ENCODE measurements at regions not wholly inside any gene's neighbourhood (a gene's known extent, or its start where the extent isn't known, plus 50 kb on each side); places are given as distances from the start of the nearest gene placed in this dataset.

GRCh38 chr18:40272630-40273231 is 1682.3 kb upstream of the PIK3C3 start:
- Histone ChIP-seq H4K91ac (ENCODE audit: low read depth, low read length, poor library complexity) (no peak overlapping the region), H3K9me3 (replicated peaks in 1 of 2; ENCODE audit: control insufficient read depth in 2 of 2, insufficient read depth in 1 of 2, low read depth in 1 of 2, low read length in 2 of 2) (peaks cover 0 to 2% of the 10 kb centered on the region in 2 donors), H3K9ac (ENCODE audit: low read depth, low read length, poor library complexity) (no peak overlapping the region), H2BK15ac (ENCODE audit: low read length) (no peak overlapping the region), H3K4me3 (ENCODE audit: low read length in 2 of 2) (no peak overlapping the region), H2BK120ac (ENCODE audit: low read depth, low read length) (no peak overlapping the region), H2BK5ac (ENCODE audit: low read length) (no peak overlapping the region), H3K4ac (ENCODE audit: low read length) (no peak overlapping the region), H3K36me3 (replicated peaks in 1 of 2; ENCODE audit: control insufficient read depth in 2 of 2, insufficient read depth in 2 of 2, low read length in 2 of 2) (no peaks in the 10 kb centered on the region), H3K4me2 (ENCODE audit: insufficient read depth, low read length, poor library complexity, severe bottlenecking) (no peak overlapping the region), H3K27ac (replicated peaks; ENCODE audit: low read length) (no peak overlapping the region), H2AK5ac (ENCODE audit: low read depth, low read length) (no peak overlapping the region), H2AFZ (ENCODE audit: low read length) (no peak overlapping the region), H3K27me3 (ENCODE audit: control insufficient read depth in 3 of 3, insufficient read depth in 3 of 3, low read depth in 1 of 3, low read length in 3 of 3) (no peaks in the 10 kb centered on the region), H4K8ac (ENCODE audit: low read depth, low read length) (no peak overlapping the region), H3K79me1 (ENCODE audit: low read depth, low read length) (no peaks in the 10 kb centered on the region), H2BK12ac (ENCODE audit: low read length) (no peak overlapping the region), H3K18ac (ENCODE audit: low read length) (no peak overlapping the region), H3K4me1 (ENCODE audit: control insufficient read depth in 2 of 2, insufficient read depth in 1 of 2, low read depth in 1 of 2, low read length in 2 of 2) (peaks cover 0 to 14% of the 10 kb centered on the region in 2 donors), H3K23ac (ENCODE audit: low read depth, low read length, poor library complexity) (no peak overlapping the region), H3K14ac (ENCODE audit: low read length) (no peak overlapping the region)
- no CpG with 5 or more reads among the region's 4 CpGs for WGBS, 2 donors (ENCODE audit: extremely low coverage in 2 of 2, insufficient read length in 2 of 2, insufficient replicate concordance in 1 of 2)
- DNase-seq (ENCODE audit: low spot score), result no peak

GRCh38 chr18:40259115-40259835 is 1695.8 kb upstream of the PIK3C3 start:
- no peak overlapping the region for H3K14ac ChIP-seq (ENCODE audit: low read length)
- no peaks in the 10 kb centered on the region for H3K4me1 ChIP-seq (ENCODE audit: control insufficient read depth in 2 of 2, insufficient read depth in 1 of 2, low read depth in 1 of 2, low read length in 2 of 2)
- DNase-seq (ENCODE audit: low spot score), result no peak
- no peak overlapping the region for H3K9ac ChIP-seq (ENCODE audit: low read depth, low read length, poor library complexity)
- no peak overlapping the region for H2AK5ac ChIP-seq (ENCODE audit: low read depth, low read length)
- no peak overlapping the region for H3K4ac ChIP-seq (ENCODE audit: low read length)
- H3K79me1 ChIP-seq (ENCODE audit: low read depth, low read length), result no peaks in the 10 kb centered on the region
- H3K4me2 ChIP-seq (ENCODE audit: insufficient read depth, low read length, poor library complexity, severe bottlenecking), result no peak overlapping the region
- H2BK15ac ChIP-seq (ENCODE audit: low read length), result no peak overlapping the region
- no peak overlapping the region for H2BK12ac ChIP-seq (ENCODE audit: low read length)
- no peak overlapping the region for H4K91ac ChIP-seq (ENCODE audit: low read depth, low read length, poor library complexity)
- H3K27me3 ChIP-seq (ENCODE audit: control insufficient read depth in 3 of 3, insufficient read depth in 3 of 3, low read depth in 1 of 3, low read length in 3 of 3), result no peaks in the 10 kb centered on the region
- no peak overlapping the region for H2BK5ac ChIP-seq (ENCODE audit: low read length)
- no peak overlapping the region for H3K4me3 ChIP-seq (ENCODE audit: low read length in 2 of 2)
- no peak overlapping the region for H3K18ac ChIP-seq (ENCODE audit: low read length)
- no peak overlapping the region for H2BK120ac ChIP-seq (ENCODE audit: low read depth, low read length)
- no peaks in the 10 kb centered on the region for H3K9me3 ChIP-seq (replicated peaks in 1 of 2; ENCODE audit: control insufficient read depth in 2 of 2, insufficient read depth in 1 of 2, low read depth in 1 of 2, low read length in 2 of 2)
- no peak overlapping the region for H2AFZ ChIP-seq (ENCODE audit: low read length)
- H3K36me3 ChIP-seq (replicated peaks in 1 of 2; ENCODE audit: control insufficient read depth in 2 of 2, insufficient read depth in 2 of 2, low read length in 2 of 2), result no peaks in the 10 kb centered on the region
- no peak overlapping the region for H3K27ac ChIP-seq (replicated peaks; ENCODE audit: low read length)
- H4K8ac ChIP-seq (ENCODE audit: low read depth, low read length), result no peak overlapping the region
- no peak overlapping the region for H3K23ac ChIP-seq (ENCODE audit: low read depth, low read length, poor library complexity)
- no CpG with 5 or more reads among the region's 6 CpGs for WGBS, 2 donors (ENCODE audit: extremely low coverage in 2 of 2, insufficient read length in 2 of 2, insufficient replicate concordance in 1 of 2)

- H2BK12ac ChIP-seq (ENCODE audit: low read length), result no peak overlapping the region
- peak overlapping the region; percentile 41 for H2AFZ ChIP-seq (ENCODE audit: low read length)
- no peak overlapping the region for H2AK5ac ChIP-seq (ENCODE audit: low read depth, low read length)
- H3K14ac ChIP-seq (ENCODE audit: low read length), result no peak overlapping the region
- H3K4me1 ChIP-seq (ENCODE audit: control insufficient read depth in 2 of 2, insufficient read depth in 1 of 2, low read depth in 1 of 2, low read length in 2 of 2), result no peaks in the 10 kb centered on the region
- H3K4me2 ChIP-seq (ENCODE audit: insufficient read depth, low read length, poor library complexity, severe bottlenecking), result no peak overlapping the region
- H3K9me3 ChIP-seq (replicated peaks in 1 of 2; ENCODE audit: control insufficient read depth in 2 of 2, insufficient read depth in 1 of 2, low read depth in 1 of 2, low read length in 2 of 2), result no peaks in the 10 kb centered on the region
- no peaks in the 10 kb centered on the region for H3K27me3 ChIP-seq (ENCODE audit: control insufficient read depth in 3 of 3, insufficient read depth in 3 of 3, low read depth in 1 of 3, low read length in 3 of 3)
- no peak overlapping the region for H4K8ac ChIP-seq (ENCODE audit: low read depth, low read length)
- no peak overlapping the region for H2BK5ac ChIP-seq (ENCODE audit: low read length)
- no peak overlapping the region for H3K18ac ChIP-seq (ENCODE audit: low read length)
- no peak overlapping the region for H2BK120ac ChIP-seq (ENCODE audit: low read depth, low read length)
- H3K9ac ChIP-seq (ENCODE audit: low read depth, low read length, poor library complexity), result no peak overlapping the region
- no peak overlapping the region for H3K4ac ChIP-seq (ENCODE audit: low read length)
- no peak overlapping the region for H2BK15ac ChIP-seq (ENCODE audit: low read length)
- no peak overlapping the region for H3K23ac ChIP-seq (ENCODE audit: low read depth, low read length, poor library complexity)
- no peaks in the 10 kb centered on the region for H3K79me1 ChIP-seq (ENCODE audit: low read depth, low read length)
- no peak overlapping the region for H3K27ac ChIP-seq (replicated peaks; ENCODE audit: low read length)
- no CpG with 5 or more reads among the region's 2 CpGs for WGBS, 2 donors (ENCODE audit: extremely low coverage in 2 of 2, insufficient read length in 2 of 2, insufficient replicate concordance in 1 of 2)
- no peaks in the 10 kb centered on the region for H3K36me3 ChIP-seq (replicated peaks in 1 of 2; ENCODE audit: control insufficient read depth in 2 of 2, insufficient read depth in 2 of 2, low read length in 2 of 2)
- no peak overlapping the region for H3K4me3 ChIP-seq (ENCODE audit: low read length in 2 of 2)
- DNase-seq (ENCODE audit: low spot score), result no peak
- H4K91ac ChIP-seq (ENCODE audit: low read depth, low read length, poor library complexity), result no peak overlapping the region
Measured at GRCh38 chr18:40258311-40258710, 1696.7 kb upstream of the PIK3C3 start.

- no peak overlapping the region for H3K14ac ChIP-seq (ENCODE audit: low read length)
- H2AK5ac ChIP-seq (ENCODE audit: low read depth, low read length), result no peak overlapping the region
- no peak overlapping the region for H2BK12ac ChIP-seq (ENCODE audit: low read length)
- no peaks in the 10 kb centered on the region for H3K79me1 ChIP-seq (ENCODE audit: low read depth, low read length)
- H3K23ac ChIP-seq (ENCODE audit: low read depth, low read length, poor library complexity), result no peak overlapping the region
- H2BK15ac ChIP-seq (ENCODE audit: low read length), result no peak overlapping the region
- no peak overlapping the region for H3K27ac ChIP-seq (replicated peaks; ENCODE audit: low read length)
- H2BK5ac ChIP-seq (ENCODE audit: low read length), result no peak overlapping the region
- no peak overlapping the region for H3K4me3 ChIP-seq (ENCODE audit: low read length in 2 of 2)
- no peaks in the 10 kb centered on the region for H3K36me3 ChIP-seq (replicated peaks in 1 of 2; ENCODE audit: control insufficient read depth in 2 of 2, insufficient read depth in 2 of 2, low read length in 2 of 2)
- no peak for DNase-seq (ENCODE audit: low spot score)
- H3K27me3 ChIP-seq (ENCODE audit: control insufficient read depth in 3 of 3, insufficient read depth in 3 of 3, low read depth in 1 of 3, low read length in 3 of 3), result no peaks in the 10 kb centered on the region
- no peaks in the 10 kb centered on the region for H3K9me3 ChIP-seq (replicated peaks in 1 of 2; ENCODE audit: control insufficient read depth in 2 of 2, insufficient read depth in 1 of 2, low read depth in 1 of 2, low read length in 2 of 2)
- no CpG with 5 or more reads among the region's 1 CpG for WGBS, 2 donors (ENCODE audit: extremely low coverage in 2 of 2, insufficient read length in 2 of 2, insufficient replicate concordance in 1 of 2)
- H3K4me1 ChIP-seq (ENCODE audit: control insufficient read depth in 2 of 2, insufficient read depth in 1 of 2, low read depth in 1 of 2, low read length in 2 of 2), result no peaks in the 10 kb centered on the region
- no peak overlapping the region for H4K8ac ChIP-seq (ENCODE audit: low read depth, low read length)
- no peak overlapping the region for H3K18ac ChIP-seq (ENCODE audit: low read length)
- H2BK120ac ChIP-seq (ENCODE audit: low read depth, low read length), result no peak overlapping the region
- H3K4me2 ChIP-seq (ENCODE audit: insufficient read depth, low read length, poor library complexity, severe bottlenecking), result no peak overlapping the region
- H2AFZ ChIP-seq (ENCODE audit: low read length), result peak overlapping the region; percentile 9
- H4K91ac ChIP-seq (ENCODE audit: low read depth, low read length, poor library complexity), result no peak overlapping the region
- no peak overlapping the region for H3K9ac ChIP-seq (ENCODE audit: low read depth, low read length, poor library complexity)
- H3K4ac ChIP-seq (ENCODE audit: low read length), result no peak overlapping the region
Measured at GRCh38 chr18:40250236-40250635, 1704.8 kb upstream of the PIK3C3 start.

Data from neuronal stem cell (in vitro differentiated cells).